ENCODE measurements at regions not wholly inside any gene's neighbourhood (a gene's known extent, or its start where the extent isn't known, plus 50 kb on each side); places are given as distances from the start of the nearest gene placed in this dataset.
"Not testable (repeated sequence)": the region's sequence is repeated elsewhere in the genome, so short reads cannot be mapped to it uniquely, and the experiment has no call there.

DNA sequence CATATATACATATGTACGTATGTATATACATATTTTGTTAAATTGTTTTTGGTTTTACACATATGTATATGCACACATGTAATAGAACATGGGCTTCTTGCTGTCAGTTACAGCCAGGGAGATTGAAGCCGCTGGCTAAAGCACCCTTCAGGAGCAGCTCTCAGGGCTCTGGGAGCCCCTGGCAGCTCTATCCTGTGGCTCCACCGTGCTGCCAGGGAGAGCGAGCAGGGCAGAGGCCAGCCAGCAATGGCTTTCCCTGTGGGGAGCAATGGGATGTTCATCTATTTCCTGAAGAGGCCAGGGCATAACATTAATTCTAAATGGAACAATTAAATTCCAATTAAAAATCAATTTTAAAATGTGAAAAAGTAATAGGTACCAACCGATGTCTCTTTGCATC, 102.9 kb downstream of the PSMG1 start:
- no peak for DNase-seq

DNA sequence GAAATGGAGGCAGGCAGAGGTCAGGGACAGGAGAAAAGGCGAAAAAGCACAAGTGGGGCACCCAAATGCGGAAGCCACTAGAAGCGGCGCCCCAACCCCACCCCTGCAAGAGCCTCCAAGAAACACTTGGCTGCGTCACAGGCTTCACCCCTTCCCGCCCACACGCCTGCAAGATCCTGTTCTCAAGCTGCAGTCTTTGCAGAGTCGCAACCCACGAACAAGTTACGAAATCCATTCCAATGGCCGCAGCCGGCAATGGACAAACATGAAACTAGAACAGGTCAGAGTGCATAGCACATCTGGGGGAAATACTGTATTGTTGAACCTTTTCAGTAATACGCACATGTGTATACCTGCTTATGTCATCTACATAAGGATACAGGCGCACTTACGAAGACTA, 103.6 kb downstream of the PSMG1 start:
- DNase-seq, result no peak

DNA sequence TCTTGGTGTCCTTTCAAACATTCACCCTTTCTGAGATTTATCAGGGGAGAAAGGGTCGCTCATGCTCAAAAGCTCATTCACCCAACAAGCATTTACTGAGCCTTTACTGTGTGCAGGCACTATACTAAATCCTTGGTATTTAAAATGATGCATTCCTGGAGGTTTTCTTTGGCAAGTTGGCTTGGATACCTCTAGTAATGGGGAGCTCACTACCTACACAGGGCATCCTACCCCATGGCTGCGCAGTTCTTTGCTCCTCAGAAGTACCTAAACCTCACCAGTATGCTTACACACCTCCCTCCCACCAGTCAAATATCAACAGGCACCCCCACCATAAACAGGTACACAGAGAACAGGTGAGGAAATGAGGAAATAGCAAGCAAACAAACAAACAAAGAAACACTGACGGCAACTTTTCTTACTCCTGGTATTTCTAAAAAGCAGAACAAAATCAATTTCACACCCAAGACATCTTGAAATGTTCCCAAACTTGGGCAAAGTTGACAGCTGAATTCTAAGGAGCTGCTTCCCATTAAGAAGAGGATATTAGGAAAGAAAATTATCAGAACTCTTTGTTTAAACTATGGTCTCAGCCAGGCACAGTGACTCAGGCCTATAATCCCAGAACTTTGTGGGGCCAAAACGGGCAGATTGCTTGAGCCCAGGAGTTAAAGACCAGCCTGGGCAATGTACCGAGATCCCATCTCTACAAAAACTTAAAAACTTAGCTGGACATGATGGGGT, 104.8 kb downstream of the PSMG1 start:
- DNase-seq, result no peak

DNA sequence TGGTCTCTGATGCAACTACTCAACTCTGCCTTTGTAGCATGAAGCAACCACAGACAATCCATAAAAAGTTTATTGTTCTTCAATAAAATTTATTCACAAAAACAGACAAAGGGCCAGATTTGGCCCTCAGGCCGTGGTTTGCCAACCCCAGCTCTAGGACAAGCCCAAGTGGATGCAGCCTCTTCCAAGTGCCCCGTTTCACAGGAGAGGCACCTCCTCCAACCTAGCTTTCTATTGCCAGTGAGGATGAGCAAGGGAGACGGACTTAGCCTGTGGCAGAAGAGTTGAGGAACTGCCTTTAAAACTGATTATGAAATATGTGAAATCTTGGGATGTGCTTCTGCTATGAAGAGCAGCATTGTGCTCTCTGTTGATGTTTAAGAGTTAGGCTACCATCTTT, 105.4 kb downstream of the PSMG1 start:
- no peak for DNase-seq

DNA sequence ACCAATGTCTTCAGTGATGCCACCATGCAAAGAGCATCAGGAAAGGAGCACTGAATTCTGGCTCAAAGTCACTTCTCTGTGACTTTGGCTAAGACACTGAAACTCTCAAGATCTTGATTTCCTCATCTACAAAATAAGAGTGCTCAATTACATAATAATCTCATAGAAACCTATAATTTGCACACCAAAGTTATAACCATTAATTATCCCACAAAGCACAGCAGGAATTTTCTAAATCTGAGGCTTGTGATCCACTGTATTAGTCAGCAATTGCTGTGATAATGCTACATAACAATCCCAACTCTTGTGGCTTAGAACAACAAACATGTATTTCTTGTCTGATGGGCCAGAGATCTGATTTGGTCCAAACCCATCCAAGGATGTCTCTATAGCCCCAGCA, 108.7 kb downstream of the PSMG1 start:
- DNase-seq, result no peak

DNA sequence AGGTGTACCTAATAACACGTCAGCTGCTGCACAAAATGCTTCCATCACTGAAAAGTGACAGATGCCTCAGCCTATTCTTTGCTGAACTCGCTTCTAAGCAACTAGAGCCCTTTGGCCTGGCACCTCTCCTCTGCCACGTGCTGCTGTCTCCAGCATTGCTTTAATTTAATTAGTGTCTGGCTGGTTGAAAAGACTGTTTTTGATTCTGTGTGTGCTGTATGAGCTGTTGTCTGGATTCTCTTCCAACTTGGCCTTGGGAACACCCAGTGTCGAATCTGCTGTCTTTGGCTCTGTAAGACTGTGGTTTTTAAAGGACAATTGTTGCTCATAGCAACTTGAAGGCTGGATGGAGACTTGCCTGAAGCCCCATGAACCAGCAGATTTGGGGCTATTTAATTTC, 109.5 kb downstream of the PSMG1 start:
- DNase-seq, result no peak

DNA sequence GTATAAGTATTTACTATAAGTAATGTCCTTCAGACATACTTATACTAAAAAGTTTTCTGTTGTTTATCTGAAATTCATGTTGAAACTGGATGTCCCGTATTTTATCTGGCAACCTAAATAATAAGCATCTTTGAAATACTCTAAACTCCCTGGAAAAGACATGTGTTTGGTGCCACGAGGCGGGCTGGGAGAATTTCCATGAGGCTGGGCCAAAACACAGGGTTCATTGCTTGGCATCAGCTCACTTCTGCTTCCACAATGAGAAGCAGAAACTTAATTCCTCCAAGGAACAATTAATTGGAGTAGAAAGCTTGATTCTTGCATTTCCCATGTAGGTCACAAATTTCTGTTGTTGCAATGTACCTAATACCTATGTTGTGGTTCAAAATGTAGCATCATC, 110.2 kb downstream of the PSMG1 start:
- DNase-seq, result no peak

DNA sequence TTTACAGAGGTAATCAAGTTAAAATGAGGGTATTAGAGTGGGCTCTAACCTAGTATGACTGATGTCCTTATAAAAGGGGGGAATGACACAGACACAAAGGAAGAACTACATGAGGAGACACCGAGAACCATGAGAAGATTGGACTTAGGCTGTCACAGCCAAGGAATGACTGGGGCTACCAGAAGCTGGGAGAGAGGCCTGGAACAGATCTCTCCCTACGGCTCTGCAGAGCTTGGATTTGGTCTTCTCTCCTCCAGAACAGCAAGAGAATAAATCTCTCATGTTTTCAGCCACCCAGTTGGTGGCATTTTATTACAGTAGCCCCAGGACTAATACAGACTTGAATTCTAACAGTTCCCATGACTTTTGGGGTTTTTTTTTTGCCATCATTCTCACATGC, 110.8 kb downstream of the PSMG1 start:
- DNase-seq, result no peak

DNA sequence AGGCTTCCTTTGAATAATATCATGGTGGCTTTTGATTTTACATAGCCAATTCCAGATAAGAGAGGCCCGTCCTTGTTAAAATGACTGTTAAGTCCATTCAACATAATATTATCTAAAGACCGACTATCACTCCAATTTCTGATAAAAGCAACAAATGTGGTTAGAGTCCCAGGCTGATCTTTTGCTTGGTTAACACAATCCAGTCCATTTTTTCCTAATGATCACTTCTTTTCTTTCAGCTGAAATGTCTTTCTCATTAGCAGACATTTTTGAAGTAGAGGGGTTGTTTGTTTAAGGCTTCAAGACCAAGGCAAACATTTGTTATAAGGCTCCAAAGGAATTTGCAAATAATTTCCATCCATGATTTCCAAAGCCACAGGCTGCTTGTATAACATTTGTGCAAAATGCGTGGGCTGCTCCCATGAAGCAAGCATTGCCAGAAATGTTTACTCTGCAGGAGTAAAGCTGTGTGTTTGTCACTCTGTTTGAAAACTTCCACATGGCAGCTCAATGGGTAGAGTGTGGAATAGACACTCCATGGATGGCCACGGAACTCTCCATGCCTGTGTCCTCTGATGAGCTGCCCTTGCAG, 111.5 kb downstream of the PSMG1 start:
- DNase-seq, result no peak

DNA sequence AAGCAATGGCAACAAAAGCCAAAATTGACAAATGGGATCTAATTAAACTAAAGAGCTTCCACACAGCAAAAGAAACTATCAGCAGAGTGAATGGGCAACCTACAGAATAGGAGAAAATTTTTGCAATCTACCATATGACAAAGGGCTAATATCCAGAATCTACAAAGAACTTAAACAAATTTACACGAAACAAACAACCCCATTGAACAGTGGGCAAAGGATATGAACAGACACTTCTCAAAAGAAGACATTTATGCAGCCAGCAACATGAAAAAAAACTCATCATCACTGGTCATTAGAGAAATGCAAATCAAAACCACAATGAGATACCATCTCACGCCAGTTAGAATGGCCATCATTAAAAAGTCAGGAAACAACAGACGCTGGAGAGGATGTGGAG, 113.4 kb downstream of the PSMG1 start:
- DNase-seq, result not testable (repeated sequence)

DNA sequence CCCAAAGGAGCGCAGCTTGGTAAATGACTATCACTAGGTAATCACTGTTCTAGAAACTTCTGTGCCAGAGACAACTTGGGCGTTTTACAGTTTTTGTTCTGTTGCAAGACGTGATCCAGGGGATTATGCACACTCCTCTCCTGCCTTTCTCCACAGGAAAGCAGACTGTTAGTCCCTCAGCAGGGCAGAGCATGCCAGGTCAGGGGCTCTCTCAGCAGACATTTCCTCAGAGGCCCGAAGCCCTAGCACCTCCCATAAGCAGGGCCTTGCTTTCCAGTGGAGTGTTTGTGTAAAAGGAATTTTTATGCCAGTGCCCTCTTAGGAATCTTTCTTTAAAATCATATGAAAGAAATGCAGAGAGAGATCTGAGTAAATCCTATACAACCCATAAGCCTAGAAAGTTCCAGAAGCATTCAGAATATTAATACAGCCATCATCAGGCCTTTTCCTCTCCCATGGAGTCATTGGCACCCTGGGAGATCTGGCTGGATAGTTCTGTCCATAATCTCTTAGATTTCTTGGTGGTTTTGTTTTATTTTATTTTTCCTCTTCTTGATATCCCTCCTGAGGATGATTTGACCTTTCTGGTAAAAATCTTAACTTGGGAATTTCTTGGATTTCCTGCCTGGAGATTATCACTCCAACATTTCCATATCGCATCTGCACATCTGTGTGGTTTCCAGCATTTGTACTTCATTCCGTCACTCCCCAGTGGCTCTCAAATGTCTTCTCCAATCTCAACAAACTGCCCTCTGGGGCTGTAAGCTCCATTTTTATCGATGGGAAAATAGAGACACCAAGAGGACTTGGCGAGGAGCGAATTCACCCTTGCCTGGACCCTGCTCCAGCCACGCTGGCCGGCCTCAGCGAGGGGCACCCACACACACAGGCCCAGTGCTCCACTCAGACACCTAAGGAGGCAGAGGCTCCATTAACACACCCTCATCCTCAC, 116.1 kb downstream of the PSMG1 start:
- DNase-seq, result no peak

DNA sequence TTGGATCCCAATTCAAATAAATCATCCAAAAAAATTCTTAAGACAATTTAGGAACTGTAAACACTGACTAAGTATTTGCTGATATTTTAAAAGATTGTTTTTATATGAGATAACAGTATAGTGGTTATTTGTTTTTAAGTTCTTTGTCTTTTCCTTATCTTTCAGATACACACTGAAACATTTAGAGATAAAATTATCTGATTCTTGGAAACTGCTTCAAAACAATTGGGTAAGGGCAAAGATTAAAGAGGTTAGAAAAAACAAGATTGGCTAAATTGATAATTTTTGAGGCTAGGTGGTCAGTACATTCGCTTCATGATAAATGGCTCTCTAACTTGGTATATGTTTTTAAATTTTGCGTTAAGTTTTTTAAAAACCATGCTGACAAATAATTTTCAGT, 117.3 kb downstream of the PSMG1 start:
- no peak for DNase-seq

DNA sequence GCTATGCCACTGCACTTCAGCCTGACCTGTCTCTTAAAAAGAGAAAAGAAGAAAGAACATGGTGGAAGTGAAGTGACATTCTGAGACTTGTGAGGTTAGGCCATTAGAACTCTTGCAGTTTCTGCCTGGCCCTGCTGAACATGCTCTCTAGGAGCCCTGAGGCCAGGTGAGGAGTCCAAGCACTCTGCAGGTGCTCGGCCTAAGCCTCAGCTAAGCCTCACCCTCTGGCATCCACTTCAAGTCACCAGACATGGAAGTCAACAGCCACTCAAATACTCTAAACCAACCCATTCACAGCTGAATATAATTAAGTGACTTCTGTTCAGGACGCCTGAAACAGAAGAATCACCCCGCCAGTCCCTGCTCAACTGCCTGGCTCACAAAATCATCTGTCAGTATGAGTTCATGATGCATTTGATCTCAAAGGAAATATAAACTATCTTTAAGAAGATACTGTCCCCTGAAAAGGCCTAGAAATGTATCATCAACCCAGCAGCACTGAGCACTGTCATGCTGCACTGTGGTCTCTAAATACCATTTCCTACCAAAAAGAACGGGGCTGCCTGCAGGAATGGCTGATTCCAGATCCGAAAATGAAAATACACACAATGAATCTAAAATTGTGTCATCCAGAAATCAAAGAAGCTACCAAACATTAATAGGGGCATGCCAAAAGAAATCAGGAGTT, 118.8 kb downstream of the PSMG1 start:
- DNase-seq, result no peak

DNA sequence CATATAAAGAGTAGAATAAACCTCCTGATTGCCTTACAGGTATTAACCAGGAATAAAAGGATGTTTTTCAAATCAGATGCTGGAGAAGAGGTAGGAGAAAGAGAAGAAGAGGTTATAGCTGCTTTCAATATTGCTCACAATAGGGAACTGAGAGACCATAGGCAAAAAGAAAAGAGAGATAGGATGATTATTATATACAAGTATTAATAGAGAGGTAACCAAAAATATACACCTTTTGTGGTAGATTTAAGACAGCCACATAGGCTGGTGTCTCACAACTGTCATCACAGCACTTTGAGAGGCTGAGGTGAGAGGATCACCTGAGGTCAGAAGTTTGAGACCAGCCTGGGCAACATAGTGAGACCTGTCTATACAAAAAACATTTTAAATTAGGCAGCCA, 119.7 kb downstream of the PSMG1 start:
- no peak for DNase-seq

DNA sequence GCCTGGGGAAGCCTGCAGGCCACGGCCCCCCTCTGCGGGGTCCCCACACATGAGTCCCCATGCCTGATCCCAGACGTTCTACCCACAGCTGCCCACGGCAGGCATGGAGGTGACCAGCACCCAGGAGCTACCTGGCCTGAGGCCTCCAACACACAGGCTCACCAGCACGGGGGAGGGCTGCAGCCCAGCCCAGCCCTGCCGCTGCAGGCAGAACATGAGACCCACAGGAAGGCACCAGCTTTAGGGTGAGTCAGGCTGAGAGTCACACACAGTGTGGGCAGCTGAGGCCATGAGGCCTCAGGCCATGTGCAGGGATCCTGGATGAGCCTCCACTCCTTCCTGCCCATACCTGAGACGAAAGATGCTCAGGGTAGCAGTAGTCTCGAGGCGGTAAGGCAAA, 121.1 kb downstream of the PSMG1 start:
- no peak for DNase-seq

DNA sequence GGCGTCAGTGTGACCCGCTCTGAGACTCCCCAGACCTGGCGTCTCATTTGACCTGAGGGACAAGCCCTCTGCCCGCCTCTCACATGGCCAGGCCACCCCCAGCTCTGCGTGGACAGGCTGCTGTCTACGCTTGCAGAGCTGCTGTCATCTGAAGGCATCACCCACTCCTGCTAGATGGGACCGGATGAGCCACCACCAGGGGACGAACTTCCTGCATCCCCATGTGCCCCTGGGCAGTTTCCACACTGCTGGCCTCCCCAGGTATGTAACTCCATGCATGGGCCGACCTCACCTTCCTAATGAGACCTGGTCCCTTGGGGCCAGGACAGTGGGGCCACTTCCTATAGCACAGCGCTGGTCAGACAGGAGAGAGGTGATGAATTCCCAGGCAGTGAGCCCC, 121.5 kb downstream of the PSMG1 start:
- DNase-seq, result no peak

DNA sequence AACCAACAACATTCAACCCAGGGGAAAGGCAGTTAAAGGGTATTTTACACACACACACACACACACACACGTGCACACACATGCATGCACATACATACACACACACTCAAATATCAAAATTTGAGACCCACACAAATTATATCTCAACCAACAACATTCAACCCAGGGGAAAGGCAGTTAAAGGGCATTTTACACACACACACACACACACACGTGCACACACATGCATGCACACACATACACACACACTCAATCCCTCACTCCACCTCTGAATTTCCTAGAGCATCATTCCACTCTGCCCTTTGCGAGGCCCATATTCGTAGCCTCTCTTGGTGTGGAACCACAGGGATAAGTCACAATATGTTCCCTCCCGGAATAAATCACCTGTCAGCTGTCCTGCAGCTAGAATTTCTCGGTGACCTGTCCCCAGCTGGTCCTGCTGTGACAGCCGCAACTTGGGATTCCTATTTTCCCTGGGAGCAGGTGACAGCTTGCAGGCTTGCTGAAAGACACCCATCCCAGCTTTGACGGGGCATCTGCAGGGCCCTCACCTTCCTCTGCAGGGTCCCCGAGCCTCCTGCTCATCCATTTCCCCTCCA, 122.7 kb downstream of the PSMG1 start:
- DNase-seq, result no peak

DNA sequence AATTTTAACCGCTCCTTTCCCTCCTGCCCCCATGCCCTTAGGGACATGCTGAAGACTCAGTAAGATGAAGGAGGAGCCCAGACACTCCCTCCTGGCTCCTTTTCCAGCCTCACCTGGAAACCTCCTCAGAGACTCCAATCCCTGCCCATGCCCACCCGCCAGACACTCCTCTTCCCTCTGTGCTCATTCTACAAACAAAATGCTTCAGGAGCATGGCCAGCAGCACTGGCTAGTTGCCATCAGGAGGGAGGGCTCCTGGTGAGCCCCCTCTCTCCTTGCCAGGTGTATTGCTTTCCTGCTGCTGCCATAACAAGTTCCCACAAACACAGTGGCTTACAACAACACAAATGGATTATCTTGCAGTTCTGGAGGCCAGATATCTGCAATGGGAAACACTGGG, 126.1 kb downstream of the PSMG1 start:
- DNase-seq, result no peak

DNA sequence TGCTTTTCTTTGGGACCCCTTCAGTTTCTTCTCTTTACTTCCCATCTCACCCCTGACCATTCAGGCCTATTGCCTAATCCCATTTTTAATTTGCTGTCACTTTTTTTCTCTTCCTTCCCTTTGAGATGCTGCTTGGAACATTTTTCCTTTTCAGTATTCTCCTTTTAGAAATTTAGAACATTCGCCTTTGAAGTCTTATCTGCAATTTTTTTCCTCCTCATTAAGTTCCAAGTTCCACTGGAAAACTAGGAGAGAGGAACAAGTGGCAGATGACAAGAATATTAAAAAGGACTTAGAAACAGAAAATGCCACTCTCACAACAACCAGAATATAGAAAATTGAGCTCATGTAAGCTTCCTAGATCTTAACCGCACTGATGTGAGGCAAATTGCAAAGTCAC, 126.6 kb downstream of the PSMG1 start:
- no peak for DNase-seq

DNA sequence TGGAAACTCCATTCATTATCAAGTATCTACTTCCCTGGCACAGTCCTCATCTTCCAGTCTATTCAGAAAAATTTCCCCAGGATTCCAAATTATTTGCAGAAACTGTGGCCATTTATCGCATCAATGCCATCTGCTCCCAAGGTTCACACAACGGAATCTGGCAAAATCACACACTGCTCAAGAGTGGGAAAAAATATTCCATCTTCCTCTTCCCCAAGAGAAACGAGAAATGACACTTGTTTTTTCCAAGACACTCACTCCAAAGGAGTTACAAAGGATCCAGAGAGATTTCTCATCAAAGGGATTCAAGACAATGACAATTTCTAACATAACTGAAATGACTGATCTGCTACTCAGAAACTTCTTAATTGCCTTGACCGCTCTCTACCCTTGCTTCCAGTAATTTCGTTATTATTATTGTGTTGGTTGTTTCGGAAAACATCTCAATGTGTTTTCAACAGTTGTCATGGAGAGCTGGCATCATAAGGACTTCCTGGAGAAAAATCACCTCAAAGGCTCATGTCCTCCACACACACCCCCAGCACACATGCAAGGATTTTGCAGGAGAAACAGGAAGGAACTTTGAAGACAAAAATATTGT, 128.0 kb downstream of the PSMG1 start:
- no peak for DNase-seq

DNA sequence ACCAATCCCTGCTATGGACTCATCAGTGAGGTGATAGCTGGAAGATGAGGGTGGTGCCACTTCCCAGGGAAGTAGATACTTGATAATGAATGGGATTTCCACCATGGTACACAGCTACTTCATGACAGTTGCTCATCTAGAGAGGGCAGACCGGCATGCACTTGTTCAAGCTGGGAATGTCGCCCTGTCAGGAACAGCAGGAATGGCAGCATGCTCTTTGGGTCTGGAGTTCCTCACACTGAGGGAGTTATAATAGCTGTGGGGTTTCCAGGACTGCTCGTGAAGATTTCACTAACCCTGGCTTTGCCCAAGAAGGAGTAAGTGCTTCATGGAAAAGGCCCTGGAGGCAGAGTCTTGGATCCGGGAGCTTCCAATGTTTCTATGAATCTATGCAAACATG, 129.2 kb downstream of the PSMG1 start:
- no peak for DNase-seq

DNA sequence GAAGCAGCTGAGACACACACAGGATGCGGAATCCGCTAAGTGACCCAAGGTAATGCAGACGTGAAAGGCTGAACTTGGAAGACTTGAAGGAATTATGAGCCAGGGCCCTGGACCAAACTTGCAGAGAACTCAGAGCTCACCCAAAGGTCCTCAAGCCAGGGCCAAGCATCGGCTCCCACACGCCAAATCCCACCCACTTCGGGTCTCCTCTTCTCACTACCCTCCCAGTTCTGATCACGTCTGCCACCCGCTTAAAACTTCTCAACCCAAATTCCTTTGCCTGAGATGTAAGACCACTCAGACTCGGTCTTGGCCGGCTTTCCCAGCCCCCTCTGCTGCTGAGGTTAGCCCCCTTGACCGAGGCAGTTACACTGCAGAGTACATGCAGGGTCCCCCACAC, 130.1 kb downstream of the PSMG1 start:
- no peak for DNase-seq

DNA sequence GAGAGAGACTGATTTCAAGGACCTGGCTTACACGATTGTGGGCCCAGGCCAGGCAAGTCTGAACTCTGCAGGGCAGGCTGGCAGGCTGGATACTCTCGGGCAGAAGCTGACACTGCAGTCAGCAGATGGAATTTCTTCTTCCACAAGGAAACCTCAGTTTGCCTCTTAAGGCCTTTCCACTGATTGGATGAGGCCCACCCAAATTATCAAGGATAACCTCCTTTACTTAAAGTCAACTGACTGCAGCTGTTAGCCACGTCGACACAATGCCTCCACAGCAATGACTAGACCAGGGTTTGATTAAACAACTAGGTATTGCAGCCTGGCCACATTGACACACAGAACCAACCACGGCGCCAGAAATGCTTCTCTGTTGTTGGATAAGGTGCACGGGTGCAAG, 130.5 kb downstream of the PSMG1 start:
- DNase-seq, result no peak
